Activated naive CD4-positive, alpha-beta T cell treated with anti-CD3 and anti-CD28 coated beads, Interleukin-2, amount 50 U/mL, for 72 hours (primary cell): ENCODE measurements at regions not wholly inside any gene's neighbourhood (a gene's known extent, or its start where the extent isn't known, plus 50 kb on each side); places are given as distances from the start of the nearest gene placed in this dataset.

Experiments
- ATAC-seq, 2 donors: fragments of 150-1000 bp; cut with Tn5 transposase; 2 replicates each; pipeline ENCODE4 v1.10.0; 2021; ENCODE audit warnings: mild to moderate bottlenecking in 2 of 2, moderate library complexity in 2 of 2
- DNase-seq, 2 donors: peaks; one replicate each; pipeline ENCODE4 v3.0.0; 2021 to 2022; ENCODE audit warnings: low spot score in 2 of 2
- H3K27ac Mint-ChIP-seq, 2 donors: one replicate each; pipeline ENCODE4 v1.8.0; 2022; ENCODE audit warnings: mild to moderate bottlenecking in 2 of 2, mixed read lengths in 2 of 2
- H3K36me3 Mint-ChIP-seq, 2 donors: one replicate each; pipeline ENCODE4 v1.8.0; 2022; ENCODE audit warnings: mixed read lengths in 2 of 2
- H3K9me3 Mint-ChIP-seq, 2 donors: one replicate each; pipeline ENCODE4 v1.8.0; 2022; ENCODE audit warnings: mixed read lengths in 2 of 2

DNA sequence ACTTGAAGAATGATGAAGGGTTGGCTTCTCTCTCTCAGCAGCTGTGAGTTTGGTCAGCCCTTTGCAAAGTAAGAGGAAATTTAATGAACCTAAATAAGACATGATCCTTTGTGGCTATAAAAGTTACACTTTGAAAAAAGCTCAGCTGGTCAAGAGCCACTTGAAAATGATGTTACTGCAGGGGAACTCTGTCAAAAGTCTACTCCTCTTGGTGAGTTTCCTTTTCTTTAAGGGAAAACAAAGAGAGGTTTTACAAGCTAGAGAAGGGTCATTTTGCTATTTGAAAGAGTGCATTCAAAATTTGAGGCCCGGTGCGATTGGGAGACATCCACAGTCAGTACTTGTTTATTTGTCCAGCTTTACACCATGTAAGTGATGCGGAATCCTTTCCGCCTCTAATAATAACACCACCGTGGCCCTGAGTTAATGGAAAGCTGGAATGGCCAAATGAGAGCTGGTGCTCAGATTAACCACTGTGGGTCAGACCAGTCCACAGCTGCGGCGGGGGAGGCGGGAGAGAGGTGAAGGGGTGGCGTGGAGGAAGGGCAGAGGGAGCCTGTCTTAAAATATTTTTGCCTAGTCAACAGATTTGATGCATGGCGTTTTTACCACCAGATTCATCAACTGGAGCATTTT is 404.0 kb downstream of the TLE4 start:
- ATAC-seq (no peak), DNase-seq (no peak)
- Mint-ChIP-seq H3K9me3 (peaks cover 4 to 6% of the 10 kb centered on the region in 2 donors), H3K27ac (no peak overlapping the region), H3K36me3 (no peaks in the 10 kb centered on the region)

DNA sequence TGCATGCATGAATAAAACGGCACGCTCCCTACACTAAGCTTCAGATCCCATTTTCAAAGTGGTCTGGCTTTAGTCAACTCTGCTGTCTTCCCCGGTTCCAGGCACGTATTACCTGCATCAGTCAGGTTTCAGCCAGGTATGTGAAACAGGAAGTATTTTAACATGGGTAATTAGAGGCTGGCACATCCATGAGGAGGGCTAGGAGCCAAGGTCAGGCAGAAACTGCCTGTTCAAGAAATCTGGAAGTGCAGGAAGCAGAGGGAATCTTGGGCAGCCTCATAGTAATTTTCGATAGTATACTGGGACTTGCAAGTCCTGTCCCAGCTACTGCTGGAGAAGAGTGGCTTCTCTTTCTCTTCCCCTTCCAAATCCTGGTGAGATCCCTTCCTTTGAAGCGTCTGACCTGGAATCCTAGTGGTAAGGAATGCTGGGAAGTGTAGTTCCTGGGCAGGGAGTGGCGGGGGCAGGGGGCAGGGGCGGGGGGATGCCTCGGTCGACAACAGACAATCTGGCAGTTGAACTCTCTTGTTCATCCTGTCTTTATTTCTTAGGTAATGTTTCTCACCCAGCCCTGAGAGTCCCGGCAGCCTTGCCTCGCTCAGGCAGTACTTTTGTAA is 403.1 kb downstream of the TLE4 start:
- Mint-ChIP-seq H3K27ac (no peak overlapping the region), H3K9me3 (peaks cover 4 to 6% of the 10 kb centered on the region in 2 donors), H3K36me3 (no peaks in the 10 kb centered on the region)
- no peak for DNase-seq
- ATAC-seq = no peak

DNA sequence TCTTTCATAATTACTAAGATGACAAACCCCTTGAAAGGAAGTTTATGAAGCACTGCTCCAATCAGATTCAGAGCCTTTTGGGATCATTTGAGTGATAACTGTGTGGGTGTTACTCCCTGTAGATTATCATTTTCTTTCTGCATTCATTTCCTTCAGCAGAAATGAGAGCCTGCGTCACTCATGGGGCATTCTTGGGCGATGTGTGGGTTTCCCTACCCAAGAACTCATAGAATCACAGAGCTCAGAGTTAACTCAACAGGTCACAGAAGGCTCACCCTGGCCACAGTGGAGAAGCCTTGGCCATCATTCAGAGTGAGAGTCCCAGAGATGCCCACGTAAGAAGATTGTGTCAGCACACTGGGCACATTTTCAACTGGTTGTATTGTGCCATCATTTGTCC is 401.9 kb downstream of the TLE4 start:
- Mint-ChIP-seq H3K27ac (no peak overlapping the region), H3K36me3 (no peaks in the 10 kb centered on the region), H3K9me3 (peaks cover 4 to 9% of the 10 kb centered on the region in 2 donors)
- DNase-seq (no peak), ATAC-seq (no peak)

DNA sequence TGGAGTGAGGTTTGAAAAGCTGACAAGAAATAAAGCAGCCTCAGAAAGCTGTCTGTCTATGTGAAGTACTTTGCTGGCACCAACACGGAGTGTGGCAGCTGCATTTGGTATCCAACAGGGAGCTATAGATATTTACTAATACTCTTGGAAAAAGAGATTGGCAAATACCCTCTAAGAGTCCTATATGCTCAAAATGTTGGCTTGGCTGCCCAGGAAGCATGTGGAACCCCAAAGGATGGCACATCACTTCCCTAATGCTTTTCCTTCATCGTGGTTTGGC is 398.3 kb downstream of the TLE4 start:
- H3K9me3 Mint-ChIP-seq = peaks cover 4 to 13% of the 10 kb centered on the region in 2 donors
- DNase-seq (no peak), ATAC-seq (no peak)
- no peaks in the 10 kb centered on the region for H3K36me3 Mint-ChIP-seq
- H3K27ac Mint-ChIP-seq = no peak overlapping the region

DNA sequence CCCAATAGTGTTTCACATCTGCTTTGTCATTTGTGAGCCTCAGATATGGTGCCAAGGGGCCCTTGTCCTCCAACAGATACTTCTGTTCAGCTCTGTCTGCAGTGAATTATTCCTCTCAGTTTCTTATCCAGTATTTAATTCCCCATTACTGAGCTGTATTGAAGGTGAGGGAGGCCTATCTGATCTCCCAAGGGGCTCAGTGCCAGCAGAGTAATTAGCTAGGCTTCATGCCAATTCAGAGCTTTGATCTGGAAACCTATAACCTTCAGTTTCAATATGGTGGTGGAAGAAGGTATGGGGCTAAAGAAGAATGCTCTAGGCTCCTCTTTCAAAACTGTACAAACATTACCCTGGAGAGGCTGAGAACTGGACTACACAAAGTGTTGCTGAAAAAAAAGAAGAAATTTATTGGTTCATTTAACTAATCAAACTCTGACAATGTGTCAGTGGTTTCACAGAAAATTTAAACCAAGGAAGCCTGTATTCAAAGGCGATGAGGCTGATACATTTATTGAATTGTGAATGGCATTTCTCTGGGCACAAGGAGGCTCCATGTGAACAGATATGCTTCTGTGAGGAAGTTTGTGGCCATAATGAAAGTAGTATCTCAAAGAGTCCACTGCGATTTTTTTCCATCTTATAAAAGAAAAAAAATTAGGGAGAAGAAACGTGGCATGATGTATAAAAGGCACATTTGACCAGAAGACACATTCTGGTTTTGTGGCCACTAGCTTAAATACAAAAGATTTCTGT is 397.8 kb downstream of the TLE4 start:
- Mint-ChIP-seq H3K36me3 (no peaks in the 10 kb centered on the region), H3K9me3 (peaks cover 4 to 13% of the 10 kb centered on the region in 2 donors), H3K27ac (no peak overlapping the region)
- no peak for DNase-seq
- ATAC-seq = no peak

DNA sequence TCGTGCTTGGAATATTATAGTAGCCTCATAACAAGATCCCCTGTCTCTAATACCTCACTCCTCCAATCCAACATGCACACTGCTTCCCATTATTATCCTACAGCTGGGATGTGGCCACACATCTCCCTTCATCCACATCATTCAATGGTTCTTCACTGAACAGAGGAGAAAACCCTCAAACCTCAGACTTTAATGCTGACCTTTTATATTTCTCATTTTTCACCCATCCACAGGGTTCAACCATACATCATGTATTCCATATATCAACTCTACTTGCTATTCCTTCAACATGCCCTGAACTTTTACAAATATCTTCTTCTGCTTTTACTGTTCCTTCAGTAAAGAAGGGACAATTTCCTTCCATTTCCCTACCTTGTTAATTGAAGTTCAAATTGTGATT is 396.8 kb downstream of the TLE4 start:
- Mint-ChIP-seq H3K36me3 (no peaks in the 10 kb centered on the region), H3K27ac (no peak overlapping the region), H3K9me3 (peaks cover 4 to 13% of the 10 kb centered on the region in 2 donors)
- no peak for DNase-seq
- no peak for ATAC-seq

DNA sequence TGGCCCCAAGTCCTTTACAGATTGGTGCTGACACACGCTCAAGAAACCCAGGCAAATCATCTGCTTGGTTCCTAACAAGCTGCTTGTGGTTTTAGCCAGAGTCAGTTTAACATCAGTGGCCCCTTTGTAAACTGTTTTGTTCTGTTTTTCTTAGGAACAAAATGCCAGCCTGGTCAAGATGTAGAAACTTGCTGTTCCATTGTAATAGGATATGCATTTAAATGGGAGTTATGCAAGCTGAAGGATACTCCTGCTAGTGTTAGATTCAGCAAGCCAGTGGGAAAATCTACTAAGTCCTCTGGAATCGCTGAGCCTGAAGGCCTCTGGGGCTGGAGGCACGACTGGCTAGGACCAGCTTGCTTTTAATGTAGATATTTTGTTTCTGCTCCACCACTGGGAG is 391.1 kb downstream of the TLE4 start:
- H3K36me3 Mint-ChIP-seq = no peaks in the 10 kb centered on the region
- H3K27ac Mint-ChIP-seq = no peak overlapping the region
- no peak for ATAC-seq
- no peaks in the 10 kb centered on the region for H3K9me3 Mint-ChIP-seq
- no peak for DNase-seq

DNA sequence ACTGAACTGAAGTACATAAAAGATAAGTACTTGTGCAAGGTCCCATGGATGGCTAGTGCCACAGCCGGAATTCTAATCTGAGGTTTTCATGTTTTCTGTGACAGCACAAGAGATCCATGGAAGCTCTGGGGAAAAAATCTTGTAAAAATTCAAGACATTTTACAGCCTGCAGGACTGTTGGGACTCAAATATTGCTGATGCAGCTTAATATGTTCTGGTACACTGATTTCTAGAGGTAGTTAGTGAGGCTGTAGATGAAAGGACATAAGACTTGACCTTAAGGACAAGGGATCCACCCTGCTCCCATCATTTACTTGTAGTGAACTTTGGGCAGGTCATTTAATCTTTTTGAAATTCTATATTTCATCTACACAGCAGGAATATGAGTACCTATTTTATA is 390.4 kb downstream of the TLE4 start:
- DNase-seq = no peak
- no peak overlapping the region for H3K27ac Mint-ChIP-seq
- H3K9me3 Mint-ChIP-seq = no peaks in the 10 kb centered on the region
- H3K36me3 Mint-ChIP-seq = no peaks in the 10 kb centered on the region
- no peak for ATAC-seq

DNA sequence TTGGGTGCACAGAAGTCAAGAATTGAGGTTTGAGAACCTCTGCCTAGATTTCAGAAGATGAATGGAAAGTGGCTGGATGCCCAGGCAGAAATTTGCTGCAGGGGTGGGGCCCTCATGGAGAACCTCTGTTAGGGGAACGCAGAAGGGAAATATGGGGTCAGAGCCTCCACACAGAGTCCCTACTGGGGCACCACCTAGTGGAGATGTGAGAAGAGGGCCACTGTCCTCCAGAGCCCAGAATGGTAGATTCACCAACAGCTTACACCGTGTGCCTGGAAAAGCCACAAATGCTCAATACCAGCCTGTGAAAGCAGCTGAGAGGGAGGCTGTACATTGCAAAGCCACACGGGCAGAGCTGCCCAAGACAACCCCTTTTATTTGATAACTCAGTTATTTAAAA is 383.5 kb downstream of the TLE4 start:
- ATAC-seq (no peak), DNase-seq (peak in 1 of 2 donors; percentile 9)
- Mint-ChIP-seq H3K27ac (no peak overlapping the region), H3K36me3 (peaks cover 0 to 7% of the 10 kb centered on the region in 2 donors), H3K9me3 (peaks cover 0 to 7% of the 10 kb centered on the region in 2 donors)

DNA sequence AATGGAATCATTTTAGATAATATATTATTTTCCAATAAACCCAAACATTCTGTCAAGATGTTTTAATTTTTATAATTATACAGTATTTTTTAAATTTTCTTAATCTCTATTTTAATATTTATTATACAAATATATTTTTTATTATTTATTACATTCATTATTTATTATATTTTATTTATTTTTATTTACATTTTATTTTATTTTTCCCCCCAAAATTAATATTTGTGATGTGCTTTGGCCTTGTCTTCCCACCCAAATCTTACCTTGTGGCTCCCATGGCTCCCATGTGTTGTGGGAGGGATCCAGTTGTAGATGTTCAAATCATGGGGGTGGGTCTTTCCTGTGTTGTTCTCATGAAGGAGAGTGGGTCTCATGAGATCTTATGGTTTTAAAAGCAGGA is 382.1 kb downstream of the TLE4 start:
- peaks cover 0 to 7% of the 10 kb centered on the region in 2 donors for H3K9me3 Mint-ChIP-seq
- DNase-seq (no peak), ATAC-seq (no peak)
- H3K36me3 Mint-ChIP-seq = peaks cover 0 to 7% of the 10 kb centered on the region in 2 donors
- no peak overlapping the region for H3K27ac Mint-ChIP-seq

DNA sequence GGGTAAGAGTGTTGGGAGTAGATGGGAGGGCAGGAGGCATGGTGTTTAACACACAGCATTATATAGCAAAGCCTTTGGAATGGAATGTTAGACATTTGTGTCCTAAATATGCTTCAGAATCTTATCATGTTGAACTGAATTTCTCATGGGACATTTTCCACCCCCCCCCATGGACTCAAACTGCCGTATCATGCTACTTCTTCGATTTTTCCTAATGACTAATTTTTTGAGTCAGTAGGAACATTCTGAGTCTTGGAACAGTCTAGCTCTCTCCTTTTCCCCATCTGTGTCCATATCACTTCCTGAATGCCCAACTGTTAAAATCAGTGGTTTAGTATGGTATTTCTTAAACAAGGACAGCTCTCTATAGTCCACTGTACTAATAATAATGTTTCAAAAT is 380.6 kb downstream of the TLE4 start:
- no peak overlapping the region for H3K27ac Mint-ChIP-seq
- peaks cover 0 to 7% of the 10 kb centered on the region in 2 donors for H3K36me3 Mint-ChIP-seq
- no peak for ATAC-seq
- H3K9me3 Mint-ChIP-seq = peaks cover 0 to 7% of the 10 kb centered on the region in 2 donors
- no peak for DNase-seq

DNA sequence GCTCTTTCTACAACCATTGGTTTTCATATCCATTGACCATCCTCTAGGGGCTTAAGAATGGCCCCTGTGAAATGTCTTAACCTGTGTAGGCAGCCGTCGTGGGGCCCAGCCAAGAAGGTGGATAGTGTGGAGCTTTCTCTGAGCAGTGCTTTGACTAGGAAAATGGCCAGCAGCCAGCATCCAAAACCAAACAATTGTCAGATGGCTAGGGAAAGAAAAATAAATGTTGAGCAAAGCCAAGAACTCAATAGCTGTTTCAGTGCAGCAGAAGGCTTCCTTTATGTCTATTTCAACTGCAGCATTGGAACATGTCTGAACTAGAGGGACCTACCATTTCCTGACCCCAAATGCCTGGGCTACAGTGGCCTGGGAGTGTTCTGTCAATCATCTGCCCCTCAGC is 374.9 kb downstream of the TLE4 start:
- no peaks in the 10 kb centered on the region for H3K36me3 Mint-ChIP-seq
- no peak overlapping the region for H3K27ac Mint-ChIP-seq
- no peak for DNase-seq
- no peak for ATAC-seq
- no peaks in the 10 kb centered on the region for H3K9me3 Mint-ChIP-seq

DNA sequence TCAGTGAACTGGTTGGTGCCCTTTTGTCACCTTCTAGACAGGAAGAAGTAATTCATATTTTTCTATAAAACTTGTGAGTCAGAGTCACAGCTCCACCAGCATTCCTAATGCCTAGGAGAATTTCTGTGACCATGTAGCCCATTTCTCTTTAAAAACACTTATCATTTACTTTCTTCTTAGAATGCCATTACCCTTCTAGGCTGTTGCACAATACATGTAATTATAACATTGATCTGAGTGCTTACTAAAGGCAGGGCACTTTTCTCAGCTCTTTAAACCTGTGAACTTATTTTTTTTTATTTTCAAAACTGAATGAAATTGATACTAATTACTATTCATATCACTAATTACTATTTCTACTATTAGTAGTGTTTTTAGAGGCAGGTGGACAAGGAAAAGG is 373.7 kb downstream of the TLE4 start:
- H3K9me3 Mint-ChIP-seq = no peaks in the 10 kb centered on the region
- no peak overlapping the region for H3K27ac Mint-ChIP-seq
- ATAC-seq (no peak), DNase-seq (no peak)
- H3K36me3 Mint-ChIP-seq = no peaks in the 10 kb centered on the region

DNA sequence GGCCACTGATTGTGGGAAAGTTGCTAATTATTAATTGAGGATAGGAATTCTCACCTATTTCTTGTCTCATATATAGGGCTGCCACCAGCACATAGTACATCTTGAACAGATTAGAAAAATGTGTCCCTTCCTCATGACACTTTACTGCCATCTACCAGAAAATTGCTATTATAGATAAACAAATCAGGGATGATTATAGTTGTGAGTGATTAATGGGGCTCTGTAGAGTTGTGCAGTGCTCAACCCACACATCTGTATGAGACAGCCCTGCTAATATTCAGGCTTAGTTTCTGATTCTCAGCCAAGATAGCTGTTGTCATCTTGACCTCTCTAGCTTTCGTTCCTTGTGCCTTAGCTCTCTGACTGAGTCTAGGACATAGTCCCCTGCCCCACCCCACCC is 373.3 kb downstream of the TLE4 start:
- ATAC-seq = no peak
- no peak overlapping the region for H3K27ac Mint-ChIP-seq
- no peak for DNase-seq
- H3K9me3 Mint-ChIP-seq = no peaks in the 10 kb centered on the region
- H3K36me3 Mint-ChIP-seq = no peaks in the 10 kb centered on the region

DNA sequence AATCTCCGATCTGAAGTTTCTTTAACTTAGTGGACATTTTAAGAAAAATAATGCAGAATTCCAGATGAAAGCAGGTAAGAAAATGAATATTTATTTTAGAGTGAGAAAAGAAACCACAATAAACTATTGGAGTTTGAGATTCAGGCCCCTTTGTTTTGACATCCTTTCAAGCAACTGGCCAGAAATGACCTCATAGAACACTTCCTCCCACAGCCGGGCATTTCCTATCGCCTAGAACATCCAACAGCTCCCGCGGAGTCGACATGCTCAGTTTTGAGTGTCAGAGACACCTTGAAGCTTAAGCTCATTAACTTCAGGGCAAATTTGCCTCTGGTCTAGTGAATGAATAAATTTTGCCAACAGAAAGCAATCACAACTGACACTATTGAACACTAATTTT is 369.2 kb downstream of the TLE4 start:
- DNase-seq (no peak), ATAC-seq (no peak)
- Mint-ChIP-seq H3K27ac (no peak overlapping the region), H3K36me3 (peaks cover 0 to 10% of the 10 kb centered on the region in 2 donors), H3K9me3 (peaks cover 0 to 5% of the 10 kb centered on the region in 2 donors)

DNA sequence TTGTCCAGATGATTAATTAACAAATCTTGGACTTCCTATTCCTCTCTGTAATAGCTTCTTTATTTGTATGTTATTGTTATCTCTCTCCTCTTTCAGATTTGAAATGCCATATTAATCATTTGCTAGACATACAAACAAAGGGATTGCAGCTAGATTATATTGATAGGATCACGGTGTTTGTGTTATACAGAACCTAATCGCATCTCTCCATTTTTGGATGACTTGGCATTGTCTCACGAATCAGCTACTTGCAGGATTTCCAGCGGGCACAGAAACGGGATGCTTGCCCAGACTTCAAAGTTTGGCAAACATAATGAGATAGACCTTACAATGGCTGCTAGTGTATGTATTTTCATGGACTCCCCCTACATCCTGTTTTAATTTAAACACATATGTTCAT is 368.1 kb downstream of the TLE4 start:
- peaks cover 0 to 10% of the 10 kb centered on the region in 2 donors for H3K36me3 Mint-ChIP-seq
- H3K27ac Mint-ChIP-seq = no peak overlapping the region
- peaks cover 0 to 5% of the 10 kb centered on the region in 2 donors for H3K9me3 Mint-ChIP-seq
- DNase-seq (no peak), ATAC-seq (no peak)

DNA sequence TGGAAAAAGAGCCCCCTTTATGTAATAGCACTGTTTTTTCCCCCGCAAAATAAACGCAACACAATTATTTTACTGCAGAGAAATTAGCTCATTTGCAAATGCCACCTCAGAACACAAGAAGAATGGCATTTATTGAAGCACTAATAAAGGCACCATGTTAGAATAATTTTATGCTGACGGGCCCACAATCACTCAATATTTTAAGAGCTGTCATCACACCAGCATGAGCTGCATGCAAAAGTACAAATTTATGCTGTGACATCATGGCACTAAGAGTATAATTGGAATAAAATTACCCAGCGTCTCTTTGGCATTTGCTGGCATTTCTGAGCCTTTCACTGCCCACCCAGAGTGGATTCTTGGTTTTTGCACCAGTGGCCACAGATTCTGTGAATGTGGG is 364.6 kb downstream of the TLE4 start:
- ATAC-seq = no peak

DNA sequence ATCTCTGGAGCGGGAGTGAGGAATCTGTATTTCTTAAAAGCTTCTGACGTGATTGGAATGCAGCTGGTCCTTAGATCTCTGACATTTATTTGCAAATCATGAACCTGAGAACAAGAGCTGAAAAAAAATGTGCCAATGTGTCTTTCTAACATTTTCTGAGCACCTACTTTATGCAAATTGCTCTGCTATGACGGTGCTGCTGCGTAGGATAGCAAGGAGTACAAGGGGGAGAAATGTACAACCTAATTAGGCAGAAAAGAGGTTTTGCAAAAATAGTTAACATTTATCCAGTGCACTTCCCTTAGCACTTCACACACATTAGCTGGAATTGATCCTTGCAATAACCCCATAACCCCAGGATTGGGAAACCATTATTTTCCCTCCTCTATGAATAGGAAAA is 357.5 kb downstream of the TLE4 start:
- no peak for DNase-seq
- no peak for ATAC-seq
- Mint-ChIP-seq H3K9me3 (no peaks in the 10 kb centered on the region), H3K27ac (no peak overlapping the region), H3K36me3 (no peaks in the 10 kb centered on the region)

More for the DNA sequence above, 364.6 kb downstream of the TLE4 start:
- Mint-ChIP-seq H3K36me3 (peaks cover 0 to 10% of the 10 kb centered on the region in 2 donors), H3K9me3 (peaks cover 0 to 5% of the 10 kb centered on the region in 2 donors), H3K27ac (no peak overlapping the region)
- DNase-seq = no peak
